Uterus (tissue), 2 donors: ENCODE measurements at regions not wholly inside any gene's neighbourhood (a gene's known extent, or its start where the extent isn't known, plus 50 kb on each side); places are given as distances from the start of the nearest gene placed in this dataset.

Source experiments
- CTCF ChIP-seq, 4 experiments: fragments of 200-600 bp in 2 of 4; fragments of 450-650 bp in 2 of 4; sonication (generic) in 2 of 4; IDR thresholded peaks; one replicate each; pipeline ENCODE4 v1.5.1; 2016 to 2019; ENCODE audit warnings: antibody characterized with exemption in 4 of 4, mild to moderate bottlenecking in 2 of 4, moderate library complexity in 1 of 4
- POLR2A ChIP-seq, 2 donors: fragments of 450-650 bp; IDR thresholded peaks; one replicate each; pipeline ENCODE4 v1.6.1; 2016; ENCODE audit warnings: antibody characterized with exemption in 2 of 2, mild to moderate bottlenecking in 1 of 2, moderate library complexity in 1 of 2

- TF ChIP-seq CTCF (IDR thresholded peaks at IDR 0.05) (no peak), POLR2A (IDR thresholded peaks at IDR 0.05) (no peak)
Observed at GRCh38 chr5:167243463-167243862, 1048.0 kb upstream of the WWC1 start.
